HG03439 (cell line): ENCODE measurements at regions not wholly inside any gene's neighbourhood (a gene's known extent, or its start where the extent isn't known, plus 50 kb on each side); places are given as distances from the start of the nearest gene placed in this dataset.

Experiments used
- ATAC-seq: cut with Tn5 transposase; IDR thresholded peaks from one replicate; pipeline ENCODE4 v1.9.1; 2021; ENCODE audit warnings: mild to moderate bottlenecking, moderate library complexity; ENCODE audit not compliant: unreplicated experiment

- no peak for ATAC-seq
These were observed 864.1 kb downstream of the HACE1 start for GRCh38 chr6:103995571-103995970.

- ATAC-seq: no peak
These were observed 875.9 kb downstream of the HACE1 start for GRCh38 chr6:103983860-103984259.

GRCh38 chr6:103983011-103983410 lies 876.7 kb downstream of the HACE1 start:
- no peak for ATAC-seq

- ATAC-seq: no peak
These were observed 877.1 kb downstream of the HACE1 start for GRCh38 chr6:103982574-103982973.

- no peak for ATAC-seq
These were observed 880.4 kb downstream of the HACE1 start for GRCh38 chr6:103979308-103979707.

GRCh38 chr6:103937389-103937788 lies 922.3 kb downstream of the HACE1 start:
- no peak for ATAC-seq

- no peak for ATAC-seq
These were observed 934.4 kb downstream of the HACE1 start for GRCh38 chr6:103925317-103925716.

- ATAC-seq: no peak
These were observed 949.7 kb downstream of the HACE1 start for GRCh38 chr6:103910018-103910417.

- ATAC-seq: no peak
These were observed 950.8 kb downstream of the HACE1 start for GRCh38 chr6:103908898-103909297.

- ATAC-seq: no peak
These were observed 964.6 kb downstream of the HACE1 start for GRCh38 chr6:103895136-103895535.

GRCh38 chr6:103893141-103893581 lies 966.6 kb downstream of the HACE1 start:
- no peak for ATAC-seq

GRCh38 chr6:103886951-103887350 lies 972.8 kb downstream of the HACE1 start:
- ATAC-seq: no peak

GRCh38 chr6:103885446-103885845 lies 974.3 kb downstream of the HACE1 start:
- ATAC-seq: no peak

- ATAC-seq: no peak
These were observed 979.9 kb downstream of the HACE1 start for GRCh38 chr6:103879800-103880199.

- ATAC-seq: no peak
These were observed 984.5 kb downstream of the HACE1 start for GRCh38 chr6:103875221-103875620.

GRCh38 chr6:103874575-103874974 lies 985.1 kb downstream of the HACE1 start:
- ATAC-seq: no peak

- ATAC-seq: no peak
These were observed 987.0 kb downstream of the HACE1 start for GRCh38 chr6:103872678-103873077.

GRCh38 chr6:103872233-103872632 lies 987.5 kb downstream of the HACE1 start:
- no peak for ATAC-seq

- no peak for ATAC-seq
These were observed 988.7 kb downstream of the HACE1 start for GRCh38 chr6:103870970-103871369.

GRCh38 chr6:103862297-103862696 lies 997.4 kb downstream of the HACE1 start:
- ATAC-seq: no peak

GRCh38 chr6:103858003-103858402 lies 1001.7 kb downstream of the HACE1 start:
- ATAC-seq: no peak

GRCh38 chr6:103855750-103856149 lies 1004.0 kb downstream of the HACE1 start:
- ATAC-seq: no peak

- no peak for ATAC-seq
These were observed 1005.7 kb downstream of the HACE1 start for GRCh38 chr6:103854059-103854458.

GRCh38 chr6:103838457-103838856 lies 1021.3 kb downstream of the HACE1 start:
- ATAC-seq: no peak
